ENCODE measurements at regions not wholly inside any gene's neighbourhood (a gene's known extent, or its start where the extent isn't known, plus 50 kb on each side); places are given as distances from the start of the nearest gene placed in this dataset.

- Mint-ChIP-seq H3K27me3 (ENCODE audit: low read depth, unreplicated experiment) (no peaks in the 10 kb centered on the region), H3K36me3 (ENCODE audit: low read depth, unreplicated experiment) (no peaks in the 10 kb centered on the region)
Measured at GRCh38 chr3:73197187-73197586, 135.7 kb downstream of the EBLN2 start.

GRCh38 chr3:73203101-73203500 lies 141.6 kb downstream of the EBLN2 start:
- Mint-ChIP-seq H3K27ac (ENCODE audit: unreplicated experiment) (no peak overlapping the region), H3K4me1 (ENCODE audit: low read depth, unreplicated experiment) (peaks cover 1% of the 10 kb centered on the region), H3K4me3 (ENCODE audit: unreplicated experiment) (no peak overlapping the region), H3K9me3 (ENCODE audit: unreplicated experiment) (no peaks in the 10 kb centered on the region), H3K36me3 (ENCODE audit: low read depth, unreplicated experiment) (no peaks in the 10 kb centered on the region), H3K27me3 (ENCODE audit: low read depth, unreplicated experiment) (peaks cover 6% of the 10 kb centered on the region)
- no peak overlapping the region for H3K9ac ChIP-seq (ENCODE audit: low read length)
- H3K79me2 ChIP-seq (ENCODE audit: insufficient read depth, low read length): no peaks in the 10 kb centered on the region
- no peaks in the 10 kb centered on the region for H3K27me3 ChIP-seq (ENCODE audit: insufficient read depth, low read length)
- H3K9me3 ChIP-seq (ENCODE audit: insufficient read depth, low read depth, low read length): no peaks in the 10 kb centered on the region
- no peak for DNase-seq (ENCODE audit: low read depth)
- no peaks in the 10 kb centered on the region for H4K20me1 ChIP-seq (ENCODE audit: insufficient read depth, low read length)
- TF ChIP-seq EZH2 (IDR thresholded peaks at IDR 0.05; ENCODE audit: insufficient read depth, low read length) (no peak), CTCF (IDR thresholded peaks at IDR 0.05; ENCODE audit: insufficient read depth, low read depth, low read length) (no peak)
- H2AFZ ChIP-seq (ENCODE audit: low read depth, low read length): no peak overlapping the region
- no peak overlapping the region for H3K27ac ChIP-seq (ENCODE audit: low read depth, low read length)
- FAIRE-seq: no peak
- H3K4me3 ChIP-seq (ENCODE audit: insufficient read depth, low read depth, low read length): no peak overlapping the region
- no peaks in the 10 kb centered on the region for H3K4me1 ChIP-seq (ENCODE audit: insufficient read depth, low read length)
- H3K4me2 ChIP-seq (ENCODE audit: low read length): no peak overlapping the region
- H3K36me3 ChIP-seq (ENCODE audit: insufficient read depth, low read length): no peaks in the 10 kb centered on the region

More at GRCh38 chr3:73197187-73197586, 135.7 kb downstream of the EBLN2 start:
- Histone ChIP-seq H3K4me3 (ENCODE audit: insufficient read depth, low read depth, low read length) (no peak overlapping the region), H2AFZ (ENCODE audit: low read depth, low read length) (no peak overlapping the region), H3K9ac (ENCODE audit: low read length) (no peak overlapping the region), H3K27ac (ENCODE audit: low read depth, low read length) (no peak overlapping the region), H3K4me2 (ENCODE audit: low read length) (no peak overlapping the region), H3K27me3 (ENCODE audit: insufficient read depth, low read length) (no peaks in the 10 kb centered on the region), H3K4me1 (ENCODE audit: insufficient read depth, low read length) (no peaks in the 10 kb centered on the region), H3K9me3 (ENCODE audit: insufficient read depth, low read depth, low read length) (no peaks in the 10 kb centered on the region), H4K20me1 (ENCODE audit: insufficient read depth, low read length) (no peaks in the 10 kb centered on the region), H3K79me2 (ENCODE audit: insufficient read depth, low read length) (no peaks in the 10 kb centered on the region), H3K36me3 (ENCODE audit: insufficient read depth, low read length) (no peaks in the 10 kb centered on the region)
- TF ChIP-seq CTCF (IDR thresholded peaks at IDR 0.05; ENCODE audit: insufficient read depth, low read depth, low read length) (no peak), EZH2 (IDR thresholded peaks at IDR 0.05; ENCODE audit: insufficient read depth, low read length) (no peak)
- DNase-seq (ENCODE audit: low read depth) (no peak), FAIRE-seq (no peak)
- Mint-ChIP-seq H3K4me1 (ENCODE audit: low read depth, unreplicated experiment) (no peaks in the 10 kb centered on the region), H3K4me3 (ENCODE audit: unreplicated experiment) (no peak overlapping the region), H3K9me3 (ENCODE audit: unreplicated experiment) (peaks cover 10% of the 10 kb centered on the region), H3K27ac (ENCODE audit: unreplicated experiment) (no peak overlapping the region)

GRCh38 chr3:73203633-73204032 lies 142.2 kb downstream of the EBLN2 start:
- Histone ChIP-seq H3K9ac (ENCODE audit: low read length) (no peak overlapping the region), H3K79me2 (ENCODE audit: insufficient read depth, low read length) (no peaks in the 10 kb centered on the region), H4K20me1 (ENCODE audit: insufficient read depth, low read length) (no peaks in the 10 kb centered on the region), H2AFZ (ENCODE audit: low read depth, low read length) (no peak overlapping the region), H3K27ac (ENCODE audit: low read depth, low read length) (no peak overlapping the region), H3K36me3 (ENCODE audit: insufficient read depth, low read length) (no peaks in the 10 kb centered on the region), H3K4me2 (ENCODE audit: low read length) (no peak overlapping the region), H3K4me1 (ENCODE audit: insufficient read depth, low read length) (no peaks in the 10 kb centered on the region), H3K27me3 (ENCODE audit: insufficient read depth, low read length) (no peaks in the 10 kb centered on the region), H3K9me3 (ENCODE audit: insufficient read depth, low read depth, low read length) (no peaks in the 10 kb centered on the region), H3K4me3 (ENCODE audit: insufficient read depth, low read depth, low read length) (no peak overlapping the region)
- Mint-ChIP-seq H3K27ac (ENCODE audit: unreplicated experiment) (no peak overlapping the region), H3K4me3 (ENCODE audit: unreplicated experiment) (no peak overlapping the region), H3K4me1 (ENCODE audit: low read depth, unreplicated experiment) (peaks cover 1% of the 10 kb centered on the region), H3K36me3 (ENCODE audit: low read depth, unreplicated experiment) (no peaks in the 10 kb centered on the region), H3K9me3 (ENCODE audit: unreplicated experiment) (no peaks in the 10 kb centered on the region), H3K27me3 (ENCODE audit: low read depth, unreplicated experiment) (peaks cover 6% of the 10 kb centered on the region)
- no peak for TF ChIP-seq CTCF (IDR thresholded peaks at IDR 0.05; ENCODE audit: insufficient read depth, low read depth, low read length)
- no peak for TF ChIP-seq EZH2 (IDR thresholded peaks at IDR 0.05; ENCODE audit: insufficient read depth, low read length)
- DNase-seq (ENCODE audit: low read depth) (no peak), FAIRE-seq (no peak)
